K562 (cell line): ENCODE measurements at regions not wholly inside any gene's neighbourhood (a gene's known extent, or its start where the extent isn't known, plus 50 kb on each side); places are given as distances from the start of the nearest gene placed in this dataset.

Experiments
- ATAC-seq: fragments of 200-7000 bp; cut with Tn5 transposase; 3 replicates; pipeline ENCODE4 v1.9.1; 2020; ENCODE audit warnings: moderate library complexity
- BruUV-seq: library from RNA; stranded (reverse); fragments of 400-500 nt; replicated peaks from 2 replicates; lab custom pipeline; 2021; lab: Mats Ljungman, UMichigan
- CTCF ChIA-PET: fragments of 300-600 bp; formaldehyde crosslinking; extraction: SDS; loops from one replicate; lab custom pipeline; 2021; ENCODE audit warnings: low intra/inter-chr PET ratio; lab: Yijun Ruan, JAX
- POLR2A ChIA-PET: fragments of 300-600, 350-650 bp; sonication (Branson Sonifier 250); formaldehyde crosslinking; extraction: SDS; loops from one replicate; lab custom pipeline; 2021; ENCODE audit warnings: antibody characterized with exemption, inconsistent platforms; lab: Yijun Ruan, JAX
- DNase-seq, 4 experiments: peaks; one replicate each; pipeline versions ENCODE4 v3.0.0 to v3.0.0-alpha.2; 2011 to 2018; ENCODE audit warnings: low spot score in 3 of 4, mixed read lengths in 3 of 4; ENCODE audit errors: extremely low read depth in 1 of 4
- FAIRE-seq: peaks from 2 replicates; lab custom pipeline; 2011; peaks lifted over from hg19 to GRCh38; lab: Jason Lieb, UNC
- H2AFZ ChIP-seq: 2 replicates; pipeline ENCODE4 v1.6.0; 2011; ENCODE audit warnings: low read depth, low read length, control low read depth, inconsistent platforms
- H3K27ac ChIP-seq: fragments of 200-600 bp; 3 replicates; pipeline ENCODE4 v1.8.0; 2011; ENCODE audit warnings: low read depth, mild to moderate bottlenecking, control low read depth, inconsistent platforms, low read length, moderate library complexity, mixed read lengths; ENCODE audit errors: extremely low read depth
- H3K27me3 ChIP-seq, 2 experiments: fragments of 300-600 bp in 1 of 2; 2 replicates in 1 of 2; 3 replicates in 1 of 2; pipeline versions ENCODE4 v1.6.0 to v1.8.0; 2011; ENCODE audit warnings: inconsistent platforms in 2 of 2, low read length in 2 of 2, mild to moderate bottlenecking in 1 of 2, mixed read lengths in 1 of 2, moderate library complexity in 1 of 2; ENCODE audit not compliant: control insufficient read depth in 2 of 2, insufficient read depth in 2 of 2
- H3K36me3 ChIP-seq: fragments of 300-600 bp; 3 replicates; pipeline ENCODE4 v1.8.0; 2011; ENCODE audit warnings: mild to moderate bottlenecking, low read length, inconsistent platforms; ENCODE audit not compliant: control insufficient read depth, insufficient read depth
- H3K4me1 ChIP-seq, 2 experiments: fragments of 200-600 bp in 1 of 2; replicated peaks in 1 of 2; 2 replicates in 1 of 2; 3 replicates in 1 of 2; pipeline versions ENCODE4 v1.5.1 to v1.8.0; 2011; ENCODE audit warnings: inconsistent platforms in 2 of 2, low read length in 2 of 2, mild to moderate bottlenecking in 1 of 2, mixed read lengths in 1 of 2, moderate library complexity in 1 of 2; ENCODE audit not compliant: control insufficient read depth in 2 of 2, insufficient read depth in 2 of 2
- H3K4me2 ChIP-seq: 2 replicates; pipeline ENCODE4 v1.6.1; 2011; ENCODE audit warnings: low read length, control low read depth, inconsistent platforms, mixed read lengths; ENCODE audit not compliant: insufficient read depth
- H3K4me3 ChIP-seq: fragments of 200-600 bp; sonication (generic), shearing (Covaris generic); 2 replicates; pipeline ENCODE4 v1.5.1; 2016; ENCODE audit warnings: control low read depth, inconsistent platforms
- H3K79me2 ChIP-seq: fragments of 200-600 bp; 3 replicates; pipeline ENCODE4 v1.8.0; 2011; ENCODE audit warnings: low read length, inconsistent platforms; ENCODE audit not compliant: control insufficient read depth, insufficient read depth
- H3K9ac ChIP-seq, 2 experiments: 2 replicates each; pipeline versions ENCODE4 v1.6.0 to v1.6.1; 2011; ENCODE audit warnings: low read depth in 2 of 2, low read length in 2 of 2, control low read depth in 1 of 2, inconsistent platforms in 1 of 2, mild to moderate bottlenecking in 1 of 2, mixed read lengths in 1 of 2; ENCODE audit not compliant: insufficient read depth in 1 of 2
- H3K9me1 ChIP-seq: one replicate; pipeline ENCODE4 v1.6.0; 2011; ENCODE audit warnings: inconsistent platforms, mild to moderate bottlenecking, low read length, moderate library complexity; ENCODE audit not compliant: control insufficient read depth, insufficient read depth
- H3K9me3 ChIP-seq: replicated peaks from 2 replicates; pipeline ENCODE4 v1.5.1; 2011; ENCODE audit warnings: low read depth, low read length, inconsistent platforms; ENCODE audit not compliant: control insufficient read depth, insufficient read depth
- H4K20me1 ChIP-seq: replicated peaks from 2 replicates; pipeline ENCODE4 v1.6.1; 2011; ENCODE audit warnings: low read length, inconsistent platforms, mixed read lengths; ENCODE audit not compliant: control insufficient read depth, insufficient read depth
- MAFF ChIP-seq: IDR thresholded peaks from 2 replicates; pipeline ENCODE4 v1.6.1; 2012; ENCODE audit warnings: low read length, improper control_type of control experiment
- MEIS2 ChIP-seq: fragments of 450-650 bp; IDR thresholded peaks from 2 replicates; pipeline ENCODE4 v1.6.1; 2014; ENCODE audit warnings: mild to moderate bottlenecking; ENCODE audit not compliant: partially characterized antibody
- NFE2 ChIP-seq: IDR thresholded peaks from 2 replicates; pipeline ENCODE4 v1.6.1; 2014; ENCODE audit warnings: antibody characterized with exemption, low read depth
- SPI1 ChIP-seq: IDR thresholded peaks from 2 replicates; pipeline ENCODE4 v1.6.1; 2011; ENCODE audit warnings: low read depth, low read length, control low read depth, borderline replicate concordance
- UBTF ChIP-seq, 2 experiments: IDR thresholded peaks; 2 replicates each; pipeline ENCODE4 v1.6.1; 2012; ENCODE audit warnings: improper control_type of control experiment in 2 of 2, low read depth in 2 of 2, low read length in 2 of 2, borderline replicate concordance in 1 of 2
- ZNF518B ChIP-seq: fragments of 250-450 bp; sonication (Bioruptor Pico); IDR thresholded peaks from 2 replicates; pipeline ENCODE4 v1.5.0; 2021; ENCODE audit warnings: mild to moderate bottlenecking, moderate library complexity
- WGBS: fragments of 100-300 bp; shearing (Covaris generic); methylation state at CpG from one replicate; pipeline ENCODE4 v1.1.6; 2016; ENCODE audit warnings: low coverage, mixed read lengths; ENCODE audit not compliant: insufficient coverage; ENCODE audit errors: missing lambda C conversion rate; 5-methylcytosine and 5-hydroxymethylcytosine counted together
- in situ Hi-C: fragments of 300-500 bp; cut with MboI; formaldehyde crosslinking; loops from 4 replicates; pipeline ENCODE4 v1.15.0; 2018; ENCODE audit warnings: inconsistent platforms, mixed read lengths
- intact Hi-C: fragments of 100-400 bp; cut with micrococcal nuclease; formaldehyde crosslinking; loops from 2 replicates; pipeline ENCODE4 v1.14.2; 2022
- TF ChIP-seq, protein P1 (sequence below): fragments of 450-650 bp; IDR thresholded peaks from 2 replicates; pipeline ENCODE4 v1.6.1; 2016; ENCODE audit warnings: low read depth

DNA sequence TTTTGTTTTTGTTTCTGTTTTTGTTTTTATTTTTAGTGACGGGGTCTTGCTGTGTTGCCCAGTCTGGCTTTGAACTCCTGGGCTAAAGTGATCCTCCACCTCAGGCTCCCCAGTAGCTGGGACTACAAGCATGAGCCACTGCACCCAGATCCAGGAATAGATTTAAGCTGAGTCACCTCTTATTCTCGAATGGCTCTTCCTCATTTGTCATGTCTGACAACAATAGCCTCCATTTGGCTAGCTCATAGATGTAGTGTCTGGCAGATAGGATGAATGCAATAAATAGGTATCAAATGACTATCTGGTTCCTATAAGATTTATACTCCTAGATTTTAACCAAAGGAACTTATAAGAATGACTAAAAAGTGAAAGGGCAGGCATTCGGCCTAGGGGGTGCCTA, 172.9 kb downstream of the TMEM26 start:
- Histone ChIP-seq H3K9me3 (no peaks in the 10 kb centered on the region), H3K9me1 (no peaks in the 10 kb centered on the region), H3K27ac (no peak overlapping the region), H4K20me1 (no peaks in the 10 kb centered on the region), H3K36me3 (no peaks in the 10 kb centered on the region), H3K4me2 (no peak overlapping the region), H3K4me3 (no peak overlapping the region), H3K27me3 (no peaks in the 10 kb centered on the region; a peak in 1 of 5 replicates), H3K9ac (no peak overlapping the region), H2AFZ (no peak overlapping the region), H3K79me2 (no peaks in the 10 kb centered on the region), H3K4me1 (no peaks in the 10 kb centered on the region)
- FAIRE-seq (no peak), ATAC-seq (no peak), DNase-seq (peak in 1 of 4 experiments; percentile 11)
- in situ Hi-C loops: no loop called here
- ChIA-PET POLR2A (no interaction called here), CTCF (no interaction called here)
- intact Hi-C loops: loop anchor here (5.0 to 10.0 kb wide), 2 partner anchors 313 to 836 kb away; no protein-coding TSS in a partner anchor
- BruUV-seq: no TSS peak
- 2% methylated on average over 3 of the region's 3 CpGs for WGBS
- TF ChIP-seq, protein P1, sequence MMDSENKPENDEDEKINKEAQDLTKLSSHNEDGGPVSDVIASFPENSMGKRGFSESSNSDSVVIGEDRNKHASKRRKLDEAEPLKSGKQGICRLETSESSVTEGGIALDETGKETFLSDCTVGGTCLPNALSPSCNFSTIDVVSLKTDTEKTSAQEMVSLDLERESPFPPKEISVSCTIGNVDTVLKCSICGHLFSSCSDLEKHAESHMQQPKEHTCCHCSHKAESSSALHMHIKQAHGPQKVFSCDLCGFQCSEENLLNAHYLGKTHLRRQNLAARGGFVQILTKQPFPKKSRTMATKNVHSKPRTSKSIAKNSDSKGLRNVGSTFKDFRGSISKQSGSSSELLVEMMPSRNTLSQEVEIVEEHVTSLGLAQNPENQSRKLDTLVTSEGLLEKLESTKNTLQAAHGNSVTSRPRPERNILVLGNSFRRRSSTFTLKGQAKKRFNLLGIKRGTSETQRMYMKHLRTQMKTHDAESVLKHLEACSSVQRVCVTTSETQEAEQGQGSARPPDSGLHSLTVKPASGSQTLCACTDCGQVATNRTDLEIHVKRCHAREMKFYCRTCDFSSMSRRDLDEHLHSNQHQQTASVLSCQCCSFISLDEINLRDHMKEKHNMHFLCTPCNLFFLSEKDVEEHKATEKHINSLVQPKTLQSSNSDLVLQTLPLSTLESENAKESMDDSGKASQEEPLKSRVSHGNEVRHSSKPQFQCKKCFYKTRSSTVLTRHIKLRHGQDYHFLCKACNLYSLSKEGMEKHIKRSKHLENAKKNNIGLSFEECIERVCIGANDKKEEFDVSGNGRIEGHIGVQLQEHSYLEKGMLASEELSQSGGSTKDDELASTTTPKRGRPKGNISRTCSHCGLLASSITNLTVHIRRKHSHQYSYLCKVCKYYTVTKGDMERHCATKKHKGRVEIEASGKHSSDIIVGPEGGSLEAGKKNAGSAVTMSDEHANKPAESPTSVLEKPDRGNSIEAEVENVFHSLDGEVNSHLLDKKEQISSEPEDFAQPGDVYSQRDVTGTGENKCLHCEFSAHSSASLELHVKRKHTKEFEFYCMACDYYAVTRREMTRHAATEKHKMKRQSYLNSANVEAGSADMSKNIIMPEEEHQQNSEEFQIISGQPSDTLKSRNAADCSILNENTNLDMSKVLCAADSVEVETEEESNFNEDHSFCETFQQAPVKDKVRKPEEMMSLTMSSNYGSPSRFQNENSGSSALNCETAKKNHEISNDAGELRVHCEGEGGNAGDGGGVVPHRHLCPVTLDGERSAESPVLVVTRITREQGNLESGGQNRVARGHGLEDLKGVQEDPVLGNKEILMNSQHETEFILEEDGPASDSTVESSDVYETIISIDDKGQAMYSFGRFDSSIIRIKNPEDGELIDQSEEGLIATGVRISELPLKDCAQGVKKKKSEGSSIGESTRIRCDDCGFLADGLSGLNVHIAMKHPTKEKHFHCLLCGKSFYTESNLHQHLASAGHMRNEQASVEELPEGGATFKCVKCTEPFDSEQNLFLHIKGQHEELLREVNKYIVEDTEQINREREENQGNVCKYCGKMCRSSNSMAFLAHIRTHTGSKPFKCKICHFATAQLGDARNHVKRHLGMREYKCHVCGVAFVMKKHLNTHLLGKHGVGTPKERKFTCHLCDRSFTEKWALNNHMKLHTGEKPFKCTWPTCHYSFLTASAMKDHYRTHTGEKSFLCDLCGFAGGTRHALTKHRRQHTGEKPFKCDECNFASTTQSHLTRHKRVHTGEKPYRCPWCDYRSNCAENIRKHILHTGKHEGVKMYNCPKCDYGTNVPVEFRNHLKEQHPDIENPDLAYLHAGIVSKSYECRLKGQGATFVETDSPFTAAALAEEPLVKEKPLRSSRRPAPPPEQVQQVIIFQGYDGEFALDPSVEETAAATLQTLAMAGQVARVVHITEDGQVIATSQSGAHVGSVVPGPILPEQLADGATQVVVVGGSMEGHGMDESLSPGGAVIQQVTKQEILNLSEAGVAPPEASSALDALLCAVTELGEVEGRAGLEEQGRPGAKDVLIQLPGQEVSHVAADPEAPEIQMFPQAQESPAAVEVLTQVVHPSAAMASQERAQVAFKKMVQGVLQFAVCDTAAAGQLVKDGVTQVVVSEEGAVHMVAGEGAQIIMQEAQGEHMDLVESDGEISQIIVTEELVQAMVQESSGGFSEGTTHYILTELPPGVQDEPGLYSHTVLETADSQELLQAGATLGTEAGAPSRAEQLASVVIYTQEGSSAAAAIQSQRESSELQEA: no peak
- peak; percentile 86 for TF ChIP-seq MEIS2
- TF ChIP-seq MAFF: peak; percentile 47; the same call in 1 of the 2 replicates
- no peak for TF ChIP-seq ZNF518B (CRISPR knock-in tag)
- peak; percentile 73 for TF ChIP-seq NFE2
- TF ChIP-seq SPI1: peak; percentile 43
- no peak for TF ChIP-seq UBTF (IDR thresholded peaks at IDR 0.05; ENCODE audit: borderline replicate concordance in 1 of 2, low read depth in 2 of 2, low read length in 2 of 2)
